OCI-LY7 (cell line): ENCODE measurements at regions not wholly inside any gene's neighbourhood (a gene's known extent, or its start where the extent isn't known, plus 50 kb on each side); places are given as distances from the start of the nearest gene placed in this dataset.

Source experiments
- BruUV-seq: library from RNA; stranded (reverse); fragments of 400-500 nt; replicated peaks from 2 replicates; lab custom pipeline; 2021; lab: Mats Ljungman, UMichigan
- CTCF ChIA-PET: fragments of 300-600 bp; sonication (Branson Sonifier 250); formaldehyde crosslinking; loops from one replicate; lab custom pipeline; 2022; ENCODE audit warnings: antibody characterized with exemption; ENCODE audit not compliant: unreplicated experiment; lab: Charles Lee
- POLR2A ChIA-PET: fragments of 300-600 bp; sonication (Branson Sonifier 250); formaldehyde crosslinking; loops from one replicate; lab custom pipeline; 2022; ENCODE audit warnings: antibody characterized with exemption; lab: Charles Lee
- DNase-seq: peaks from one replicate; pipeline ENCODE4 v3.0.0-alpha.2; 2015; ENCODE audit warnings: low spot score
- H2AFZ ChIP-seq: fragments of 200-600 bp; sonication (generic), shearing (Covaris generic); 2 replicates; pipeline ENCODE4 v1.6.1; 2014; ENCODE audit warnings: mild to moderate bottlenecking, antibody characterized with exemption, low read length, moderate library complexity
- H3K27ac ChIP-seq: fragments of 200-600 bp; sonication (generic); 2 replicates; pipeline ENCODE4 v1.5.1; 2014; ENCODE audit warnings: mixed run types, low read depth, mild to moderate bottlenecking, moderate library complexity, low read length, inconsistent platforms; ENCODE audit not compliant: poor library complexity, severe bottlenecking
- H3K36me3 ChIP-seq: fragments of 200-600 bp; sonication (generic); 2 replicates; pipeline ENCODE4 v1.6.1; 2014; ENCODE audit warnings: mild to moderate bottlenecking, antibody characterized with exemption, low read length, moderate library complexity, mixed read lengths; ENCODE audit not compliant: insufficient read depth
- H3K4me1 ChIP-seq: fragments of 200-600 bp; sonication (generic); 2 replicates; pipeline ENCODE4 v1.5.1; 2014; ENCODE audit warnings: mild to moderate bottlenecking, low read length; ENCODE audit not compliant: insufficient read depth, poor library complexity, severe bottlenecking
- H3K4me2 ChIP-seq: fragments of 200-600 bp; sonication (generic); 2 replicates; pipeline ENCODE4 v1.6.1; 2014; ENCODE audit warnings: mild to moderate bottlenecking, low read length
- H3K4me3 ChIP-seq: fragments of 200-600 bp; sonication (generic); 2 replicates; pipeline ENCODE4 v1.5.1; 2014; ENCODE audit warnings: mild to moderate bottlenecking, low read depth, low read length; ENCODE audit not compliant: poor library complexity, severe bottlenecking
- H3K79me2 ChIP-seq: fragments of 200-600 bp; sonication (generic); 2 replicates; pipeline ENCODE4 v1.6.1; 2016; ENCODE audit warnings: low read depth, mild to moderate bottlenecking, low read length, moderate library complexity, mixed read lengths; ENCODE audit not compliant: insufficient read depth
- H3K9me2 ChIP-seq: fragments of 200-600 bp; sonication (generic); 2 replicates; pipeline ENCODE4 v1.6.1; 2016; ENCODE audit warnings: mild to moderate bottlenecking, low read length, mixed read lengths; ENCODE audit not compliant: insufficient read depth
- H3K9me3 ChIP-seq: fragments of 200-600 bp; sonication (generic); 2 replicates; pipeline ENCODE4 v1.6.1; 2014; ENCODE audit warnings: mild to moderate bottlenecking, mixed run types, low read length, mixed read lengths
- H4K20me1 ChIP-seq: fragments of 200-600 bp; sonication (generic); 2 replicates; pipeline ENCODE4 v1.6.1; 2014; ENCODE audit warnings: mild to moderate bottlenecking, antibody characterized with exemption, low read length, moderate library complexity, mixed read lengths; ENCODE audit not compliant: insufficient read depth
- CTCF ChIP-seq: fragments of 200-600 bp; sonication (generic); conservative IDR thresholded peaks from 2 replicates; pipeline ENCODE4 v1.5.1; 2014; ENCODE audit warnings: mild to moderate bottlenecking, antibody characterized with exemption, low read length, moderate library complexity, mixed read lengths
- EZH2phosphoT487 ChIP-seq: fragments of 200-600 bp; sonication (generic); IDR thresholded peaks from 2 replicates; pipeline ENCODE4 v1.6.1; 2018; ENCODE audit warnings: low read depth, borderline replicate concordance, mild to moderate bottlenecking, mixed run types, antibody characterized with exemption, low read length, moderate library complexity, mixed read lengths
- intact Hi-C: fragments of 100-400 bp; cut with micrococcal nuclease; formaldehyde crosslinking; loops from one replicate; pipeline ENCODE4 v1.10.0; 2022; ENCODE audit not compliant: unreplicated experiment

- TF ChIP-seq CTCF: no peak
- Histone ChIP-seq H3K4me2 (no peak overlapping the region), H3K27ac (no peak overlapping the region), H3K4me1 (no peaks in the 10 kb centered on the region), H3K9me2 (no peaks in the 10 kb centered on the region), H3K9me3 (no peaks in the 10 kb centered on the region), H4K20me1 (no peaks in the 10 kb centered on the region), H3K79me2 (no peaks in the 10 kb centered on the region), H3K36me3 (no peaks in the 10 kb centered on the region), H3K4me3 (no peak overlapping the region), H2AFZ (no peak overlapping the region)
- no peak for DNase-seq
- ChIA-PET POLR2A (interaction anchor here (0.6 kb wide), 1 partner anchor 1305 kb away, joined by 3 read pairs; no protein-coding TSS in a partner anchor), CTCF (no interaction called here)
- no TSS peak for BruUV-seq
- intact Hi-C loops: no loop called here
Observed at GRCh38 chr6:165998072-165998471, 169.6 kb downstream of the TBXT start.

GRCh38 chr6:165991341-165991740 is 176.3 kb downstream of the TBXT start:
- Histone ChIP-seq H4K20me1 (no peaks in the 10 kb centered on the region), H3K79me2 (no peaks in the 10 kb centered on the region), H3K4me1 (no peaks in the 10 kb centered on the region), H3K9me2 (no peaks in the 10 kb centered on the region), H2AFZ (no peak overlapping the region), H3K36me3 (no peaks in the 10 kb centered on the region), H3K4me3 (no peak overlapping the region), H3K4me2 (no peak overlapping the region), H3K27ac (no peak overlapping the region), H3K9me3 (no peaks in the 10 kb centered on the region)
- CTCF ChIA-PET: no interaction called here
- no peak for DNase-seq
- no peak for TF ChIP-seq CTCF
- no peak for TF ChIP-seq EZH2phosphoT487
- POLR2A ChIA-PET: interaction anchor here (0.6 kb wide), 1 partner anchor 517 kb away, joined by 6 read pairs; no protein-coding TSS in a partner anchor
- intact Hi-C loops: no loop called here
- BruUV-seq: no TSS peak

- no TSS peak for BruUV-seq
- Histone ChIP-seq H3K4me2 (no peak overlapping the region), H3K4me3 (no peak overlapping the region), H3K79me2 (no peaks in the 10 kb centered on the region), H2AFZ (no peak overlapping the region), H3K9me3 (no peaks in the 10 kb centered on the region), H3K27ac (no peak overlapping the region), H3K36me3 (no peaks in the 10 kb centered on the region), H3K4me1 (no peaks in the 10 kb centered on the region), H4K20me1 (no peaks in the 10 kb centered on the region), H3K9me2 (no peaks in the 10 kb centered on the region)
- no peak for DNase-seq
- CTCF ChIA-PET: no interaction called here
- intact Hi-C loops: no loop called here
- TF ChIP-seq CTCF: no peak
- POLR2A ChIA-PET: no interaction called here
Observed at GRCh38 chr6:165990216-165990615, 177.4 kb downstream of the TBXT start.
